Nephron progenitor cell (in vitro differentiated cells): ENCODE measurements at regions not wholly inside any gene's neighbourhood (a gene's known extent, or its start where the extent isn't known, plus 50 kb on each side); places are given as distances from the start of the nearest gene placed in this dataset.

Experiments used
- DNase-seq: peaks from one replicate; pipeline ENCODE4 v3.0.0; 2021
- H3K27ac Mint-ChIP-seq: 2 replicates; pipeline ENCODE4 v1.8.0; 2021; ENCODE audit warnings: mild to moderate bottlenecking, moderate library complexity, mixed read lengths
- H3K27me3 Mint-ChIP-seq: 2 replicates; pipeline ENCODE4 v1.8.0; 2021; ENCODE audit warnings: mild to moderate bottlenecking, low read depth, mixed read lengths; ENCODE audit not compliant: poor library complexity
- H3K36me3 Mint-ChIP-seq: 2 replicates; pipeline ENCODE4 v1.8.0; 2021; ENCODE audit warnings: low read depth, mixed read lengths
- H3K4me1 Mint-ChIP-seq: 2 replicates; pipeline ENCODE4 v1.8.0; 2021; ENCODE audit warnings: mixed read lengths
- H3K4me3 Mint-ChIP-seq: 2 replicates; pipeline ENCODE4 v1.8.0; 2021; ENCODE audit warnings: mild to moderate bottlenecking, moderate library complexity, mixed read lengths
- H3K9me3 Mint-ChIP-seq: 2 replicates; pipeline ENCODE4 v1.8.0; 2021; ENCODE audit warnings: mild to moderate bottlenecking, moderate library complexity, mixed read lengths
- TF ChIP-seq, protein P1 (sequence below): fragments of 200-600 bp; sonication (generic); IDR thresholded peaks from 2 replicates; pipeline ENCODE4 v1.5.0; 2021; ENCODE audit warnings: antibody characterized with exemption

DNA sequence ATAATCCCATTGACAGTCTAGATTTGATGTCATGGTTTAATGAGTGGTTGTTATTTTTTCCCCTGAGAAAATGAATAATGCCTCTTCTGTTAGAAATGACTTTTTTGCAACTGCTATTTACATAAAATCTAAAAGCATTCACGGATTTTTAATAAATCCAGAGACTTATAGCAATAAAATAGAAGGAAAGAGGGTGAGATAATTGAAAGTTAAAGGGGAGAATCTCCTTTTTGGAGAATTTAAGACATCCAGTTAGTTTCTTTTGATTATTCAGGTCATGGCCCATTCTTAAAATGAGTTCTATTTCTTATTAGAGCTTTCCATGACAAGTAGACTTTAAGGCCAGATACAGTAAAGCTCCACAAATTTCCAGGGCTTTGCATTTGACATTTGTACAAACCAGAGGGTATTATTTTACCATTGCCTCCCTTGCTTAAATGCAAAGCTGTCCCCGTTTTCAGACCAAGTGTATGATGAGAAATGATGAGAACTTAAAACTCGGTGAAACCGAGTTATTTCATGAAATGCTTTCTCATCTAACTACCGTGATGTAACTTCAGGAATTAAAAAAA lies 789.0 kb upstream of the SOX9 start:
- Mint-ChIP-seq H3K4me1 (peaks cover 13% of the 10 kb centered on the region), H3K27ac (no peak overlapping the region), H3K36me3 (no peaks in the 10 kb centered on the region), H3K27me3 (no peaks in the 10 kb centered on the region), H3K9me3 (no peaks in the 10 kb centered on the region), H3K4me3 (no peak overlapping the region)
- DNase-seq: no peak
- TF ChIP-seq, protein P1, sequence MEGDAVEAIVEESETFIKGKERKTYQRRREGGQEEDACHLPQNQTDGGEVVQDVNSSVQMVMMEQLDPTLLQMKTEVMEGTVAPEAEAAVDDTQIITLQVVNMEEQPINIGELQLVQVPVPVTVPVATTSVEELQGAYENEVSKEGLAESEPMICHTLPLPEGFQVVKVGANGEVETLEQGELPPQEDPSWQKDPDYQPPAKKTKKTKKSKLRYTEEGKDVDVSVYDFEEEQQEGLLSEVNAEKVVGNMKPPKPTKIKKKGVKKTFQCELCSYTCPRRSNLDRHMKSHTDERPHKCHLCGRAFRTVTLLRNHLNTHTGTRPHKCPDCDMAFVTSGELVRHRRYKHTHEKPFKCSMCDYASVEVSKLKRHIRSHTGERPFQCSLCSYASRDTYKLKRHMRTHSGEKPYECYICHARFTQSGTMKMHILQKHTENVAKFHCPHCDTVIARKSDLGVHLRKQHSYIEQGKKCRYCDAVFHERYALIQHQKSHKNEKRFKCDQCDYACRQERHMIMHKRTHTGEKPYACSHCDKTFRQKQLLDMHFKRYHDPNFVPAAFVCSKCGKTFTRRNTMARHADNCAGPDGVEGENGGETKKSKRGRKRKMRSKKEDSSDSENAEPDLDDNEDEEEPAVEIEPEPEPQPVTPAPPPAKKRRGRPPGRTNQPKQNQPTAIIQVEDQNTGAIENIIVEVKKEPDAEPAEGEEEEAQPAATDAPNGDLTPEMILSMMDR: no peak

DNA sequence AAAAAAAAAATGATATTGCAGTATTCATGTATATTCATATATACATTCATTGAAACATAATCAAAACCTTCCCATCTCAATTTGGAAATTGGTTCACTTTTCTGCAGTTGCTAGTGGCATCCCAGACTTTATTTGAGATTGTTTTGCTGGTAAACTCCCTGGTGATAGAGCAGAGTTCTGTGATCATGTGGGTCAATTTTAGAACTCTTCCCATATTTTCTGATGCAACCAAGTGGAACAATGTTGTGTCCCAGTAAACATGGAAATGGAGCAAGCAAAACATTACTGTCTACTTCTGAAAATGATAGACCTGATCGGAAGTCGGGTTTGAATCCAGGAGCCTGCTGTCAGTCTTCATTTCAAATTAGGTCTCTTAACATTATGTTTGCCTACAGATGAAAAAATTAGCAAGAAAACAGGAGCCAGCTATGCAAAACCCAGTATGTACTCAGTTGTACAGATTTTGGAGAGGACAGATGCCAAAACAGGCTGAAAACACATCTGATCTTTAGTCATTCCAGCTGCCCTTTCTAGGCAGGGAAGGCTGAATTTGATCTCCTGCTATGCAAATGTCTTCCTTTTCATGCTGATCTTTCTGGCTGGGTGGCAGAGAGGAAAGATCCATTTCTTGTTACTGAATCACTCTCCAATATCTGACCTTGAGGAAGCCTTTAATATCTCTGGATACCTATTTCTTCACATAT lies 786.6 kb upstream of the SOX9 start:
- TF ChIP-seq, protein P1: no peak
- H3K4me1 Mint-ChIP-seq: peaks cover 13% of the 10 kb centered on the region
- H3K36me3 Mint-ChIP-seq: no peaks in the 10 kb centered on the region
- H3K9me3 Mint-ChIP-seq: no peaks in the 10 kb centered on the region
- no peak for DNase-seq
- peak overlapping the region; percentile 21 for H3K27ac Mint-ChIP-seq
- H3K4me3 Mint-ChIP-seq: no peak overlapping the region
- no peaks in the 10 kb centered on the region for H3K27me3 Mint-ChIP-seq

DNA sequence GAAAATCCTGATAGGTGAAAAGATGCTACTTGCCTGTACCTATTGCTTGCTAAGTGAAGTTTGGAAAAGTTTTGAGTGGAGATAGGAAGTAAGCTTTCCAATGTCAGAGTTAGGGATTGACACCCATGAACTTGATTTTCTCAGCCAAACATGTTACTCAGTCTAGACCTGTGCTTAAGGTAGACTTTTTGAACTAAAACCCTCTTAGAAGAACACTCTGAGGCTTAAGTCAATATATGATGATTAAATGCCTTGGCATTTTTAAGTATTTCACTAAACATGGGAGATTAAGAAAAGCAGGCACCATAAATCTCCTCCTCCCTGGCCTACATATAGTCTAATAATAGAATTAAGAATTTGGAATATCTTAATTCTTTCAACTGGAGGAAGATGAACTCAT lies 785.6 kb upstream of the SOX9 start:
- no peaks in the 10 kb centered on the region for H3K27me3 Mint-ChIP-seq

DNA sequence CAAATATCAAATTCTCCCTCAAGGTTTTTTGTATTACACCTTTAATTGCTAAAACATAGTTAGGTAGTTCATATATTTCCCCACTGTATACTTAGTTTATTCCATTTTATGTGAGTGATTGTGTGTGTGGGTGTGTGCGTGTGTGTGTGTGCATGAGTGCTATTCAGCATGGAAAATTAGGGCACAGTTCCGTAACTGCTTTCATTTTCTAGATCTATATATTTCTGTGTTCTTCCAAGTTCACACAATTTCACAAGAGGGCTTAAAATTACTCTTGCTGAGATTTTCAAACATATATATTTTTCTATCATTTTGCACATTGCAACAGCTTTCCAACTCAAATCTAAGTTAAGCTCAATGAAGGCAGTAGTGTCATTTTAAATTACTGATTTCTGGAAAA lies 782.9 kb upstream of the SOX9 start:
- no peak overlapping the region for H3K27ac Mint-ChIP-seq
- H3K27me3 Mint-ChIP-seq: no peaks in the 10 kb centered on the region
- TF ChIP-seq, protein P1: no peak
- no peak for DNase-seq
- H3K4me1 Mint-ChIP-seq: peaks cover 13% of the 10 kb centered on the region
- no peaks in the 10 kb centered on the region for H3K9me3 Mint-ChIP-seq
- no peak overlapping the region for H3K4me3 Mint-ChIP-seq
- H3K36me3 Mint-ChIP-seq: no peaks in the 10 kb centered on the region

More for the DNA sequence above, 785.6 kb upstream of the SOX9 start:
- no peaks in the 10 kb centered on the region for H3K9me3 Mint-ChIP-seq
- peaks cover 13% of the 10 kb centered on the region for H3K4me1 Mint-ChIP-seq
- no peak overlapping the region for H3K27ac Mint-ChIP-seq
- no peak overlapping the region for H3K4me3 Mint-ChIP-seq
- no peaks in the 10 kb centered on the region for H3K36me3 Mint-ChIP-seq
- TF ChIP-seq, protein P1: no peak
- DNase-seq: no peak

DNA sequence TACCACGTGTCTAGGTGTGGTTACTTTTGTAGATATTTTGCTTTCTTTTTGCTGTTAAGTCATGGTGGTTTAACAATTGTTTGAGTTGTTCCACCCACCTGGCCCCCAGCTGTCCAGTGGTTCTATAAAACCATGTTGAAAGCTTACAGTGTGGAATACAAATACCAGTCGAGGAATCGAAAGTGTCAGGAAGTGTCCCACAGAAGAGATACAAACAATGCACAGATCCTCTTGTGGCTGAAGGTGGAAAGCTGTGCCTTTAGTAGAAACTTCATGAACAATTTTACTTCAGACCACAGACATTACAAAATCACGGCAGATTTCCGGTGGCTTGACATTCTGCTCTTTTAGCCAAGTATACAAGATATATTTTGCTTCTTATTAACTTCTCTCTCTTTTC lies 782.4 kb upstream of the SOX9 start:
- peak overlapping the region; percentile 82 for H3K27ac Mint-ChIP-seq
- H3K4me1 Mint-ChIP-seq: peaks cover 13% of the 10 kb centered on the region
- TF ChIP-seq, protein P1: no peak
- no peaks in the 10 kb centered on the region for H3K9me3 Mint-ChIP-seq
- no peaks in the 10 kb centered on the region for H3K36me3 Mint-ChIP-seq
- no peak overlapping the region for H3K4me3 Mint-ChIP-seq
- no peak for DNase-seq
- H3K27me3 Mint-ChIP-seq: no peaks in the 10 kb centered on the region

DNA sequence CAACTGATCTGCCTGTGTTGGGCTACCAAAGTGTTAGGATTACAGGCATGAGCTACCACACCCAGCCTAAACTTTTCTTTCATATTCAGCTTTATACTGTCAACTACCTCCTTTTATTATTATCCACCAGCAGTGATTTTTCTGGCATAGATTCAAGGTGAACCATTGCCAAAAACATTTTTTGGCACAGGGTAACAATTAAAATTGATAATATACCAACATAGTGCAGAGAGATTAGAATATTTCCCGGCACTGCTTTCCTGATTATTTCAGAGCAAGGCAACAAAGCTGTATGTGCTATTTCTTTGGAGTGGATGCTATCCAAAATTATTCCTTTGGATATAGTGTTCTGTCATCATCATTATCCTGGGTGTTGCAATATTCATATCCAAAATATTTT lies 781.6 kb upstream of the SOX9 start:
- no peak overlapping the region for H3K4me3 Mint-ChIP-seq
- H3K9me3 Mint-ChIP-seq: no peaks in the 10 kb centered on the region
- TF ChIP-seq, protein P1: no peak
- H3K4me1 Mint-ChIP-seq: peaks cover 5% of the 10 kb centered on the region
- peak overlapping the region; percentile 82 for H3K27ac Mint-ChIP-seq
- no peak for DNase-seq
- H3K36me3 Mint-ChIP-seq: no peaks in the 10 kb centered on the region
- H3K27me3 Mint-ChIP-seq: no peaks in the 10 kb centered on the region
